ENCODE measurements at regions not wholly inside any gene's neighbourhood (a gene's known extent, or its start where the extent isn't known, plus 50 kb on each side); places are given as distances from the start of the nearest gene placed in this dataset.

DNA sequence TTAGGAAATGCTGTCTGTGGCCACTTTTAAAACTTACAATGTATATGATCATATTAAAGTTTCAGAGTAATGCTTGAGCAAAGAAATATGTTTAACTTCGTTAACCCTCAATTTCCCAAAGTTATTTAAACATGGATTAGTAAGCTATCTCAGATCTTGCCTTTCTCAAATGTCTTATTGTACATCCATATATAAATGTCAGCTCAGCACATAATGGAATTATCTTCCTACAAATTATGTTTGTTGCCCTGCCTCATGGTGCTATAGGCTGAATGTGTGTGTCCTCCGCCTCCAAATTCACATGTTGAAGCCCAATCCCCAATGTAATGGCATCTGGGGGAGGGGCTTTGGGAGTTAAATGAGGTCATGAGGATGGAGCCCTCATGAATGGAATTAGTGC, 200.3 kb downstream of the MINAR1 start:
- no peaks in the 10 kb centered on the region for H4K20me1 ChIP-seq (ENCODE audit: insufficient read depth)
- H2AFZ ChIP-seq (ENCODE audit: low read depth): no peak overlapping the region
- H3K27ac ChIP-seq: no peak overlapping the region
- H3K4me1 ChIP-seq (ENCODE audit: low read depth, poor library complexity, severe bottlenecking): no peaks in the 10 kb centered on the region
- TF ChIP-seq CTCF (conservative IDR thresholded peaks at IDR 0.05; ENCODE audit: low read depth, low read length): no peak
- no peaks in the 10 kb centered on the region for H3K36me3 ChIP-seq (ENCODE audit: insufficient read depth)
- H3K79me2 ChIP-seq (ENCODE audit: insufficient read depth, low read depth): no peaks in the 10 kb centered on the region
- no peak overlapping the region for H3K9ac ChIP-seq
- no peaks in the 10 kb centered on the region for H3K27me3 ChIP-seq (ENCODE audit: insufficient read depth, low read depth)
- no peak overlapping the region for H3K4me3 ChIP-seq (IDR thresholded peaks at IDR 0.05; ENCODE audit: insufficient read depth, low read depth, low read length)
- no peak overlapping the region for H3K4me2 ChIP-seq

DNA sequence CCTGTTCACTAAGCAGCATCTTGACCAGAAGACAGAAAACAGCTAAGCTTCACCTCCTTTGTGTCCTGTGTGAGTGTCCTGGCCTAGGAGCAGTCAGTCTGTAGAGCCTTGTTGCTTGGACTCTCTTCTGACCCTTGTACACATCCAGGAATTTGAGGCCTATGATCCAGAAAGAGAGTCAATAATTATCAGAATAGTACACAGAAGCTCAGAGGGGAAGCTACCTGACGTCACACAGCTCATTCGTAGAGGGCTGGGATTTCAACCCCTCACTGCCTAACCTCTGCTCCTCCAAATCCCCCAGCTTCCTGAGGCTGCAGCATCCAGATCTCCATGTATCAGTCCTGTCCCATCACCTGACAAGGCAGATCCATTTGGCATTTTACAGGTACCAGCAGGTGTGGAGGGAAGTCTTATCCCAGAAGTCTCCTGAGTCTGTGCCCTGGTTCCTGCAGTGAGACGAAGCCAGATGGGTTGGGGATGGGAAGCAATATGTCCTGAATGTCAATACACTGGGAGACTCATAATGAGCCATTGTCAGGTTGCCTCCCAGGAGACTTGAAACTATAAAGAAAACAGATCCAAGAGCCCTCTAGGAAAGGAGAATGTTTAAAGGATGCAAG, 203.1 kb downstream of the MINAR1 start:
- Histone ChIP-seq H3K4me2 (no peak overlapping the region), H3K4me1 (ENCODE audit: low read depth, poor library complexity, severe bottlenecking) (no peaks in the 10 kb centered on the region), H4K20me1 (ENCODE audit: insufficient read depth) (no peaks in the 10 kb centered on the region), H3K4me3 (IDR thresholded peaks at IDR 0.05; ENCODE audit: insufficient read depth, low read depth, low read length) (no peak overlapping the region), H3K27ac (no peak overlapping the region), H3K27me3 (ENCODE audit: insufficient read depth, low read depth) (no peaks in the 10 kb centered on the region), H3K36me3 (ENCODE audit: insufficient read depth) (no peaks in the 10 kb centered on the region), H3K79me2 (ENCODE audit: insufficient read depth, low read depth) (no peaks in the 10 kb centered on the region), H3K9ac (no peak overlapping the region), H2AFZ (ENCODE audit: low read depth) (no peak overlapping the region)
- TF ChIP-seq CTCF (conservative IDR thresholded peaks at IDR 0.05; ENCODE audit: low read depth, low read length): no peak

- no peak for TF ChIP-seq CTCF (conservative IDR thresholded peaks at IDR 0.05; ENCODE audit: low read depth, low read length)
- Histone ChIP-seq H3K4me2 (no peak overlapping the region), H3K79me2 (ENCODE audit: insufficient read depth, low read depth) (no peaks in the 10 kb centered on the region), H3K4me3 (IDR thresholded peaks at IDR 0.05; ENCODE audit: insufficient read depth, low read depth, low read length) (no peak overlapping the region), H3K27ac (no peak overlapping the region), H3K4me1 (ENCODE audit: low read depth, poor library complexity, severe bottlenecking) (no peaks in the 10 kb centered on the region), H3K27me3 (ENCODE audit: insufficient read depth, low read depth) (no peaks in the 10 kb centered on the region), H3K9ac (no peak overlapping the region), H4K20me1 (ENCODE audit: insufficient read depth) (no peaks in the 10 kb centered on the region), H2AFZ (ENCODE audit: low read depth) (no peak overlapping the region), H3K36me3 (ENCODE audit: insufficient read depth) (no peaks in the 10 kb centered on the region)
Observed at GRCh38 chr15:79635897-79636561, 203.9 kb downstream of the MINAR1 start.

DNA sequence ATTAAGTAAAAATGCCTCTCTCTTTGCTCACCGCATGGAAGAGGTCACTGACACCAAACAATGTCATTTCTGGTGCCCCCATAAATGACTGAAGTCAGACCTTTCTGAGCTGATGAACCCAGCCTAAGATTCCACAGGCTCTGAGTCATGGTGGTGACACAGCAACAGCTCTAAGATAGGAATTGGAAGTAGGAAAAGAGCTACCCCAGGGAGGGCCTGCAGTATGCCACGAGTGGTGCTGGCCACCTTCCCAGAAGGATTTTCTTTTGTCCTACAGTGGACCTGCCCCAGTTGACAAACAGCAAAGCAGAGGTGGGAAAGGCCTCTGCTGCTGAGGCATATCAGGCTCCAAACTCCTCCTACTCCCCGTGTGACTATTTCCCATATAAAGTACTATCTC, 208.1 kb downstream of the MINAR1 start:
- Histone ChIP-seq H3K27ac (no peak overlapping the region), H3K27me3 (ENCODE audit: insufficient read depth, low read depth) (no peaks in the 10 kb centered on the region), H3K9ac (no peak overlapping the region), H3K4me2 (no peak overlapping the region), H2AFZ (ENCODE audit: low read depth) (no peak overlapping the region), H3K36me3 (ENCODE audit: insufficient read depth) (no peaks in the 10 kb centered on the region), H3K4me1 (ENCODE audit: low read depth, poor library complexity, severe bottlenecking) (no peaks in the 10 kb centered on the region), H3K79me2 (ENCODE audit: insufficient read depth, low read depth) (no peaks in the 10 kb centered on the region), H4K20me1 (ENCODE audit: insufficient read depth) (no peaks in the 10 kb centered on the region), H3K4me3 (IDR thresholded peaks at IDR 0.05; ENCODE audit: insufficient read depth, low read depth, low read length) (no peak overlapping the region)
- no peak for TF ChIP-seq CTCF (conservative IDR thresholded peaks at IDR 0.05; ENCODE audit: low read depth, low read length)

Data from KMS-11 (cell line).